Kidney epithelial cell (primary cell): ENCODE measurements at regions not wholly inside any gene's neighbourhood (a gene's known extent, or its start where the extent isn't known, plus 50 kb on each side); places are given as distances from the start of the nearest gene placed in this dataset.

Source experiments
- DNase-seq: peaks from one replicate; pipeline ENCODE4 v3.0.0-alpha.2; 2010; ENCODE audit warnings: low read depth
- H3K27me3 ChIP-seq: 2 replicates; pipeline ENCODE4 v1.6.0; 2011; ENCODE audit warnings: low read length; ENCODE audit not compliant: control insufficient read depth, insufficient read depth
- H3K36me3 ChIP-seq: 2 replicates; pipeline ENCODE4 v1.5.1; 2011; ENCODE audit warnings: low read length; ENCODE audit not compliant: control insufficient read depth, insufficient read depth
- H3K4me3 ChIP-seq: 2 replicates; pipeline ENCODE4 v1.5.1; 2011; ENCODE audit warnings: low read depth, mild to moderate bottlenecking, control low read depth, low read length
- CTCF ChIP-seq: IDR thresholded peaks from 2 replicates; pipeline ENCODE4 v1.5.1; 2011; ENCODE audit warnings: mild to moderate bottlenecking, moderate library complexity, low read length, control low read depth, inconsistent platforms; ENCODE audit not compliant: insufficient read depth, poor library complexity, severe bottlenecking

GRCh38 chr19:29088761-29089160 lies 124.2 kb downstream of the UQCRFS1 start:
- DNase-seq, result no peak
- Histone ChIP-seq H3K27me3 (no peaks in the 10 kb centered on the region), H3K36me3 (no peaks in the 10 kb centered on the region), H3K4me3 (no peak overlapping the region)
- no peak for TF ChIP-seq CTCF

- TF ChIP-seq CTCF, result no peak
- H3K36me3 ChIP-seq, result no peaks in the 10 kb centered on the region
- H3K27me3 ChIP-seq, result no peaks in the 10 kb centered on the region
- no peak overlapping the region for H3K4me3 ChIP-seq
- no peak for DNase-seq
These were observed 126.3 kb downstream of the UQCRFS1 start for GRCh38 chr19:29086646-29087045.

GRCh38 chr19:29086182-29086581 lies 126.8 kb downstream of the UQCRFS1 start:
- Histone ChIP-seq H3K27me3 (no peaks in the 10 kb centered on the region), H3K36me3 (no peaks in the 10 kb centered on the region), H3K4me3 (no peak overlapping the region)
- TF ChIP-seq CTCF, result no peak
- no peak for DNase-seq

- DNase-seq, result no peak
- TF ChIP-seq CTCF, result no peak
- no peaks in the 10 kb centered on the region for H3K27me3 ChIP-seq
- H3K4me3 ChIP-seq, result no peak overlapping the region
- no peaks in the 10 kb centered on the region for H3K36me3 ChIP-seq
These were observed 127.3 kb downstream of the UQCRFS1 start for GRCh38 chr19:29085630-29086029.

- no peak for DNase-seq
These were observed 127.7 kb downstream of the UQCRFS1 start for GRCh38 chr19:29085206-29085605.

GRCh38 chr19:29084266-29084665 lies 128.7 kb downstream of the UQCRFS1 start:
- no peak for DNase-seq
- Histone ChIP-seq H3K27me3 (no peaks in the 10 kb centered on the region), H3K4me3 (no peak overlapping the region), H3K36me3 (no peaks in the 10 kb centered on the region)
- TF ChIP-seq CTCF, result peak; percentile 26

More at GRCh38 chr19:29085206-29085605, 127.7 kb downstream of the UQCRFS1 start:
- no peak for TF ChIP-seq CTCF
- H3K4me3 ChIP-seq, result no peak overlapping the region
- H3K36me3 ChIP-seq, result no peaks in the 10 kb centered on the region
- no peaks in the 10 kb centered on the region for H3K27me3 ChIP-seq
